Pancreas (tissue), 10 donors: ENCODE measurements at regions not wholly inside any gene's neighbourhood (a gene's known extent, or its start where the extent isn't known, plus 50 kb on each side); places are given as distances from the start of the nearest gene placed in this dataset.

Experiments
- ATAC-seq, 4 donors: fragments of 200-7000 bp; cut with Tn5 transposase; one replicate each; pipeline versions ENCODE4 v1.8.0 to v1.9.1; 2020; ENCODE audit warnings: mild to moderate bottlenecking in 4 of 4, moderate library complexity in 4 of 4
- DNase-seq, 6 donors: peaks; one replicate each; pipeline ENCODE4 v3.0.0-alpha.2; 2020
- FAIRE-seq: peaks from 2 replicates; lab custom pipeline; 2012; peaks lifted over from hg19 to GRCh38; lab: Jason Lieb, UNC
- H3K27ac ChIP-seq, 4 donors: fragments of 200-600 bp; sonication (generic); 1 replicate in 3 of 4; 2 replicates in 1 of 4; pipeline versions ENCODE4 v1.5.0 to v1.8.0; 2020
- H3K27me3 ChIP-seq, 4 donors: fragments of 200-600 bp; one replicate each; pipeline ENCODE4 v1.8.0; 2021
- H3K36me3 ChIP-seq, 3 donors: fragments of 200-600 bp; sonication (generic) in 1 of 3; one replicate each; pipeline versions ENCODE4 v1.5.0 to v1.8.0; 2020 to 2021
- H3K4me1 ChIP-seq, 3 donors: fragments of 200-600 bp; one replicate each; pipeline ENCODE4 v1.8.0; 2021
- H3K4me3 ChIP-seq, 4 donors: fragments of 200-600 bp; sonication (generic) in 2 of 4; one replicate each; pipeline versions ENCODE4 v1.5.0 to v1.8.0; 2020 to 2021
- H3K9me3 ChIP-seq, 4 donors: fragments of 200-600 bp; one replicate each; pipeline ENCODE4 v1.8.0; 2021
- CTCF ChIP-seq, 4 donors: fragments of 200-600 bp; sonication (generic) in 3 of 4; IDR thresholded peaks; one replicate each; pipeline versions ENCODE4 v1.5.0 to v1.8.0; 2021; ENCODE audit warnings: antibody characterized with exemption in 4 of 4
- WGBS, 2 donors: extraction: QIAGEN DNeasy Blood & Tissue Kit; methylation state at CpG; one replicate each; pipeline ENCODE4 v1.1.7; 2013; 5-methylcytosine and 5-hydroxymethylcytosine counted together
- intact Hi-C, 3 donors: fragments of 100-400 bp; cut with DNase I; formaldehyde crosslinking; loops; one replicate each; pipeline versions ENCODE4 v1.11.1 to v1.14.2; 2022
- donor health status: healthy with polysubstance abuse.
- donor health status: DM: no; HTN: no; CAD: no; lungs with moderate emphysema.
- donor health status: DM: no; HTN: no; CAD: no.
- donor health status: control.
- donor health status: control.
- donor health status: Bipolar disorder and iron deficiency.
- donor health status: DM: yes; HTN: yes; CAD: no.
- donor health status: DM: no; HTN: no; CAD: no.
- donor health status: DM: no; HTN: no; CAD: no.
- donor health status: DM: yes; HTN: yes; CAD: no.

GRCh38 chr12:124689631-124690030, 122.2 kb upstream of the NCOR2 start:
- FAIRE-seq (no peak), DNase-seq (no peak), ATAC-seq (no peak)
- H3K4me1 ChIP-seq, result peaks cover 0 to 8% (median 0%) of the 10 kb centered on the region in 3 donors
- no peak overlapping the region for H3K4me3 ChIP-seq
- no peaks in the 10 kb centered on the region for H3K9me3 ChIP-seq
- H3K27ac ChIP-seq, result no peak overlapping the region
- no peaks in the 10 kb centered on the region for H3K27me3 ChIP-seq
- WGBS, 2 donors, result 67 to 78% methylated on average over 2 of the region's 2 CpGs
- H3K36me3 ChIP-seq, result no peaks in the 10 kb centered on the region
- TF ChIP-seq CTCF (IDR thresholded peaks at IDR 0.05), result no peak
- intact Hi-C loops, result no loop called here

GRCh38 chr12:124688356-124688992, 121.1 kb upstream of the NCOR2 start:
- ATAC-seq (no peak), DNase-seq (no peak), FAIRE-seq (no peak)
- no peaks in the 10 kb centered on the region for H3K36me3 ChIP-seq
- no peak overlapping the region for H3K27ac ChIP-seq
- no peak for TF ChIP-seq CTCF (IDR thresholded peaks at IDR 0.05)
- WGBS, 2 donors, result 58 to 64% methylated on average over 6 of the region's 6 CpGs
- intact Hi-C loops, result no loop called here
- no peak overlapping the region for H3K4me3 ChIP-seq
- peaks cover 0 to 8% (median 0%) of the 10 kb centered on the region in 3 donors for H3K4me1 ChIP-seq
- no peaks in the 10 kb centered on the region for H3K9me3 ChIP-seq
- no peaks in the 10 kb centered on the region for H3K27me3 ChIP-seq

GRCh38 chr12:124687917-124688316, 120.5 kb upstream of the NCOR2 start:
- H3K27ac ChIP-seq, result no peak overlapping the region
- H3K4me1 ChIP-seq, result peaks cover 0 to 8% (median 0%) of the 10 kb centered on the region in 3 donors
- no peak for TF ChIP-seq CTCF (IDR thresholded peaks at IDR 0.05)
- FAIRE-seq, result no peak
- H3K36me3 ChIP-seq, result no peaks in the 10 kb centered on the region
- no peaks in the 10 kb centered on the region for H3K9me3 ChIP-seq
- intact Hi-C loops, result no loop called here
- H3K4me3 ChIP-seq, result no peak overlapping the region
- no peaks in the 10 kb centered on the region for H3K27me3 ChIP-seq
- peak in 3 of 4 donors; percentile 12 to 41 (median 33) for ATAC-seq
- WGBS, 2 donors, result 53 to 54% methylated on average over 11 of the region's 11 CpGs
- DNase-seq, result no peak

GRCh38 chr12:124687174-124687902, 119.9 kb upstream of the NCOR2 start:
- FAIRE-seq (no peak), DNase-seq (no peak), ATAC-seq (no peak)
- intact Hi-C loops, result no loop called here
- 79% methylated on average over 9 of the region's 9 CpGs for WGBS, 2 donors
- no peak for TF ChIP-seq CTCF (IDR thresholded peaks at IDR 0.05)
- H3K4me1 ChIP-seq, result peaks cover 0 to 8% (median 0%) of the 10 kb centered on the region in 3 donors
- no peak overlapping the region for H3K27ac ChIP-seq
- H3K27me3 ChIP-seq, result no peaks in the 10 kb centered on the region
- no peak overlapping the region for H3K4me3 ChIP-seq
- H3K9me3 ChIP-seq, result no peaks in the 10 kb centered on the region
- H3K36me3 ChIP-seq, result no peaks in the 10 kb centered on the region
